DLD1 (cell line): ENCODE measurements at regions not wholly inside any gene's neighbourhood (a gene's known extent, or its start where the extent isn't known, plus 50 kb on each side); places are given as distances from the start of the nearest gene placed in this dataset.

Experiments
- in situ Hi-C: cut with HindIII; loops from 2 replicates; pipeline ENCODE4 v1.10.0; 2017; ENCODE audit warnings: low sequenced_read_pairs

GRCh38 chr12:58814036-58814435, 106.3 kb downstream of the LRIG3 start:
- in situ Hi-C loops: no loop called here

- in situ Hi-C loops: no loop called here
Observed at GRCh38 chr12:58815235-58815634, 105.1 kb downstream of the LRIG3 start.

GRCh38 chr12:58818546-58818945, 101.8 kb downstream of the LRIG3 start:
- in situ Hi-C loops: no loop called here

- in situ Hi-C loops: no loop called here
Observed at GRCh38 chr12:58819345-58819744, 101.0 kb downstream of the LRIG3 start.

- in situ Hi-C loops: no loop called here
Observed at GRCh38 chr12:58819985-58820384, 100.3 kb downstream of the LRIG3 start.
